ENCODE measurements at regions not wholly inside any gene's neighbourhood (a gene's known extent, or its start where the extent isn't known, plus 50 kb on each side); places are given as distances from the start of the nearest gene placed in this dataset.

DNA sequence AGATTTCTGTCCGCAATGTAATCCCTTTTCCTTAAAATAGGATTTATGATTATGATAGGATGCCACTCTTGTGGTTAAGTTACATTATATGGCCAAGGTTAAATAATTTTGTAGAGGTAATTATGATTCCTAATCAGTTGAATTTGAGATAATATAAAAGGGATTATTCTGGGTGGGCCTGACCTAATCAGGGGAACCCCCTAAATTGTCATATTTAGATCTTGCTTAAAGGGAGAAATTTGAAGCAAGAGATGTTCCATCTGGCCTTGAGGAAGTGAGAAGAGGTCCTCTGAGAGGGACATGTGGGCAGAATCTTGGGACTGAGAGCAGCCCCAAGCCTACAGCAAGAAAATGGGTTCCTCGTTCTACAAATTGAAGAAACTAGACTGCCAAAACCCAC is 1550.1 kb upstream of the TENM4 start:
- TF ChIP-seq, protein P1, sequence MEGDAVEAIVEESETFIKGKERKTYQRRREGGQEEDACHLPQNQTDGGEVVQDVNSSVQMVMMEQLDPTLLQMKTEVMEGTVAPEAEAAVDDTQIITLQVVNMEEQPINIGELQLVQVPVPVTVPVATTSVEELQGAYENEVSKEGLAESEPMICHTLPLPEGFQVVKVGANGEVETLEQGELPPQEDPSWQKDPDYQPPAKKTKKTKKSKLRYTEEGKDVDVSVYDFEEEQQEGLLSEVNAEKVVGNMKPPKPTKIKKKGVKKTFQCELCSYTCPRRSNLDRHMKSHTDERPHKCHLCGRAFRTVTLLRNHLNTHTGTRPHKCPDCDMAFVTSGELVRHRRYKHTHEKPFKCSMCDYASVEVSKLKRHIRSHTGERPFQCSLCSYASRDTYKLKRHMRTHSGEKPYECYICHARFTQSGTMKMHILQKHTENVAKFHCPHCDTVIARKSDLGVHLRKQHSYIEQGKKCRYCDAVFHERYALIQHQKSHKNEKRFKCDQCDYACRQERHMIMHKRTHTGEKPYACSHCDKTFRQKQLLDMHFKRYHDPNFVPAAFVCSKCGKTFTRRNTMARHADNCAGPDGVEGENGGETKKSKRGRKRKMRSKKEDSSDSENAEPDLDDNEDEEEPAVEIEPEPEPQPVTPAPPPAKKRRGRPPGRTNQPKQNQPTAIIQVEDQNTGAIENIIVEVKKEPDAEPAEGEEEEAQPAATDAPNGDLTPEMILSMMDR (IDR thresholded peaks at IDR 0.05 in 4 of 5, conservative IDR thresholded peaks at IDR 0.05 in 1 of 5), result no peak
- TF ChIP-seq POLR2A (IDR thresholded peaks at IDR 0.05), result no peak

Data from gastrocnemius medialis (tissue), 4 donors.